BE2C (cell line): ENCODE measurements at regions not wholly inside any gene's neighbourhood (a gene's known extent, or its start where the extent isn't known, plus 50 kb on each side); places are given as distances from the start of the nearest gene placed in this dataset.

Source experiments
- DNase-seq: peaks from one replicate; pipeline ENCODE4 v3.0.0-alpha.2; 2020
- H3K27me3 ChIP-seq: fragments of 250-450 bp; sonication (Bioruptor Pico); 2 replicates; pipeline ENCODE4 v1.5.1; 2020; ENCODE audit warnings: mild to moderate bottlenecking
- H3K36me3 ChIP-seq: fragments of 250-450 bp; sonication (Bioruptor Pico); 2 replicates; pipeline ENCODE4 v1.5.1; 2020; ENCODE audit warnings: mild to moderate bottlenecking
- H3K4me1 ChIP-seq: fragments of 250-450 bp; sonication (Bioruptor Pico); 2 replicates; pipeline ENCODE4 v1.5.1; 2020
- H3K4me3 ChIP-seq: 2 replicates; pipeline ENCODE4 v1.5.1; 2011; ENCODE audit warnings: low read depth, low read length
- H3K9me3 ChIP-seq: fragments of 250-450 bp; sonication (Bioruptor Pico); 2 replicates; pipeline ENCODE4 v1.5.1; 2020
- TF ChIP-seq, protein P1 (sequence below): IDR thresholded peaks from 2 replicates; pipeline ENCODE4 v1.5.1; 2012; ENCODE audit warnings: mild to moderate bottlenecking, low read depth, low read length

DNA sequence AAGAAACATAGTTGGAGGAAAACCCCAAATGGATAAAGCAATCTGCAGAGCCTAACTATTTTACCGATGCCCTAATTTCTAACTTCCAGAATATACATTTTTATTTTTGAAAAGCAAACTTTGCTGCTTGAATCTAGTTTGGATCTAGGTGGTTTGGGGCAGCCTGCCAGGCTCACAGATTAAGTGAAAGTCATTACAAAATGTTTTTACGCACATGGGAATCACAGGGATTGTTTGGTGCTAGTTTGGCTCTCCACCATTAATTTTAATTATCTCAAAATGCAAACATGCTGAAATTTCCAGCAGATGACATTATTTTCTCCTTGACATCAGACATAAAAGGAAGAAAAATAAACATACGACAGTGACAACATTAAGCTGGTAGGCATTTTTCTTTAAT lies 166.7 kb upstream of the INHBA start:
- no peaks in the 10 kb centered on the region for H3K4me1 ChIP-seq
- no peaks in the 10 kb centered on the region for H3K9me3 ChIP-seq
- no peaks in the 10 kb centered on the region for H3K36me3 ChIP-seq
- DNase-seq, result no peak
- H3K27me3 ChIP-seq, result no peaks in the 10 kb centered on the region
- TF ChIP-seq, protein P1, sequence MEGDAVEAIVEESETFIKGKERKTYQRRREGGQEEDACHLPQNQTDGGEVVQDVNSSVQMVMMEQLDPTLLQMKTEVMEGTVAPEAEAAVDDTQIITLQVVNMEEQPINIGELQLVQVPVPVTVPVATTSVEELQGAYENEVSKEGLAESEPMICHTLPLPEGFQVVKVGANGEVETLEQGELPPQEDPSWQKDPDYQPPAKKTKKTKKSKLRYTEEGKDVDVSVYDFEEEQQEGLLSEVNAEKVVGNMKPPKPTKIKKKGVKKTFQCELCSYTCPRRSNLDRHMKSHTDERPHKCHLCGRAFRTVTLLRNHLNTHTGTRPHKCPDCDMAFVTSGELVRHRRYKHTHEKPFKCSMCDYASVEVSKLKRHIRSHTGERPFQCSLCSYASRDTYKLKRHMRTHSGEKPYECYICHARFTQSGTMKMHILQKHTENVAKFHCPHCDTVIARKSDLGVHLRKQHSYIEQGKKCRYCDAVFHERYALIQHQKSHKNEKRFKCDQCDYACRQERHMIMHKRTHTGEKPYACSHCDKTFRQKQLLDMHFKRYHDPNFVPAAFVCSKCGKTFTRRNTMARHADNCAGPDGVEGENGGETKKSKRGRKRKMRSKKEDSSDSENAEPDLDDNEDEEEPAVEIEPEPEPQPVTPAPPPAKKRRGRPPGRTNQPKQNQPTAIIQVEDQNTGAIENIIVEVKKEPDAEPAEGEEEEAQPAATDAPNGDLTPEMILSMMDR, result no peak
- H3K4me3 ChIP-seq, result no peak overlapping the region

DNA sequence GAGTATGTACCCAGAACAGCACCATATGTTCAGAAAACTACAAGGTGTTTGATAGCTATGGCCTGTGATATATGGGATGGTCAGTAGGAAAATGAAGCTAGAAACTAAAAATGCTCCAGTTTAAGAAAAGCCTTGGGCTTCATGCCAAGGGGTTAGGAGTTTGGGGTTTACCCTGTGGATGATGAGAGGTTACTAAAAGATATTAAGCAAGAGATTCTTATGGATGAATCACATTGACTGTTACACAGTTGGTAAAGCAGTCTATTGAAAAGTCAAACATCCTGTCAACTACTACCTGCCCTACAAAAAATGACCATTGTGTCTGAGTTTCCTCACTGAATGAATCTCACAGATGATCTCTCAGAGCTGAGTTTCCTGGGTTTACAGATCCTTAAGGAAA lies 166.2 kb upstream of the INHBA start:
- Histone ChIP-seq H3K4me1 (no peaks in the 10 kb centered on the region), H3K9me3 (no peaks in the 10 kb centered on the region), H3K36me3 (no peaks in the 10 kb centered on the region), H3K27me3 (no peaks in the 10 kb centered on the region), H3K4me3 (no peak overlapping the region)
- no peak for DNase-seq
- TF ChIP-seq, protein P1, result no peak

DNA sequence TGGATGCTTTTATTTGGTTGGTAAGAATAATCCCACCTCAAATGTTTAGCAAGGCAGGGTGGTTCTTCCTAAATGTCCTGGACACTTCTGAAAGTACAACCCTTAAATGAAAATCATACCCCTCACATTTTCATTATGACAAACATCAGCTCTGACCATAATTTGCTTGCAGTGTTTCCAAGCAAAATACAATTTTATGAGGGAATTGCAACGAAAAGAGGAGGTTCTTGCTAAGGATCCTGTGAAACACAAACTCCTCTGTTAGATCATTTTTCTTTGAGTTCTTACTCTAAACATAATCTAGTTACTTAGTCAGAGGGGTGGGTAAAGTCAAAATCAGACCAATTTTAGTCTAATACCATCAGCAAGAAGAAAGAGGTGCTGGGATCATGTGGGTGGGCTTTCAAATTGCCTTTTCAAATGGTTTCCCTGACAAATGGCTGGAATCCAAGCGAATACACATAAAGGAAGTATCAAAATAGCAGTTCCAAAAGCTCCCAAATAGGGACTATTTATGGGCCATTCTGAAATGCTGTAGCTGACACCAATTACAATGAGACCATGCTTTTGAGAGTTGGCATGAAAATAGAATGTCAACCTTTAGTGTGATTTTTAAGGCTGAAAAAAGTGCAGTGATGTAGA lies 164.9 kb upstream of the INHBA start:
- H3K36me3 ChIP-seq, result no peaks in the 10 kb centered on the region
- TF ChIP-seq, protein P1, result no peak
- no peaks in the 10 kb centered on the region for H3K9me3 ChIP-seq
- H3K4me3 ChIP-seq, result no peak overlapping the region
- DNase-seq, result no peak
- H3K4me1 ChIP-seq, result no peaks in the 10 kb centered on the region
- no peaks in the 10 kb centered on the region for H3K27me3 ChIP-seq

- Histone ChIP-seq H3K27me3 (no peaks in the 10 kb centered on the region), H3K4me3 (no peak overlapping the region), H3K9me3 (no peaks in the 10 kb centered on the region), H3K36me3 (no peaks in the 10 kb centered on the region), H3K4me1 (no peaks in the 10 kb centered on the region)
- no peak for DNase-seq
- TF ChIP-seq, protein P1, result no peak
These were observed 159.4 kb upstream of the INHBA start for GRCh38 chr7:41862261-41862660.

GRCh38 chr7:41861642-41862041 lies 158.8 kb upstream of the INHBA start:
- TF ChIP-seq, protein P1, result no peak
- Histone ChIP-seq H3K36me3 (no peaks in the 10 kb centered on the region), H3K4me1 (no peaks in the 10 kb centered on the region), H3K9me3 (no peaks in the 10 kb centered on the region), H3K4me3 (no peak overlapping the region), H3K27me3 (no peaks in the 10 kb centered on the region)
- no peak for DNase-seq

DNA sequence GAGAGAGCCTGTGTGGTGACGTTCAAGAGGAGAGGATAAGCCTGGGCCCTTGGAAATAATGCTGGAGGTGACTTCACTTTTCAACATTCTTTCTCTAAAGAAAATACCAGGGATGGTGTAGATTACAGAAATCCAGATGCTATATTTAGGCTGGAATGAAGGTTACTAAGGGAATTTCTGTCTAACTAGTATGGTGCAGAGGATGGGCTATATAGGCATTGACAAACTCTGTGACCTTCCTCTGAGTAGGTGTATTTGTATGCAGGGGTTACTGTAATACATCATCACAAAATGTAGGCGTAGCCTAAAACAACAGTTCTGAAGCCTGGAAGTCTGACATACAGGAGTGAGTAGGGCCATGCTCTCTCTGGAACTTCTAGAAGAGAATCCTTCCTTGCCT lies 155.3 kb upstream of the INHBA start:
- DNase-seq, result no peak
- TF ChIP-seq, protein P1, result no peak
- H3K4me1 ChIP-seq, result no peaks in the 10 kb centered on the region

More for the DNA sequence above, 155.3 kb upstream of the INHBA start:
- no peak overlapping the region for H3K4me3 ChIP-seq
- no peaks in the 10 kb centered on the region for H3K36me3 ChIP-seq
- H3K27me3 ChIP-seq, result no peaks in the 10 kb centered on the region
- H3K9me3 ChIP-seq, result no peaks in the 10 kb centered on the region
